ENCODE measurements at regions not wholly inside any gene's neighbourhood (a gene's known extent, or its start where the extent isn't known, plus 50 kb on each side); places are given as distances from the start of the nearest gene placed in this dataset.
"Not testable (repeated sequence)": the region's sequence is repeated elsewhere in the genome, so short reads cannot be mapped to it uniquely, and the experiment has no call there.

DNA sequence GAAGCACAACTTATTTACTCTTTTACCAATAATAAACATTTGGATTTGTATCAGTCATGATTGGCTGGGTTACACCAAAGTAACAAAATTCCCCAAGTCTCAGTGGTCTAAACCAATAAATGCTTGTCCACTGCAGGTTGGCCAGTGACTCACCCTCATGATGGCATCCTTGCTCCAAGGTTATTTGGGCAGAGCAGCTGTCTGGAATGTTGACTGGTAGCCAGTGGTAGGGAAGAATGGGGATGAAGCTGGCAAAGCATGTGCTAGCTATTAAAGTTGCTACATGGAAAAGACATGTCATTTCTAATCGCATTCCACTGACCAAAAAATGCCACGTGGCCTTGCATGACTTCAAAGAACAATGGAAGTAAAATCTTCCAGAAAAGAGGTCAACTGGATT is 1168.7 kb upstream of the CELF2 start:
- ATAC-seq, result no peak
- peaks cover 0 to 35% (median 0%) of the 10 kb centered on the region in 3 donors for H3K36me3 Mint-ChIP-seq
- DNase-seq, result no peak
- POLR2A ChIA-PET, result no interaction called here
- H3K27me3 Mint-ChIP-seq, result peaks cover 0 to 8% (median 2%) of the 10 kb centered on the region in 5 donors
- no peak overlapping the region for H3K27ac Mint-ChIP-seq
- H3K9me3 Mint-ChIP-seq, result peaks cover 17 to 48% (median 37%) of the 10 kb centered on the region in 9 donors
- H3K4me1 Mint-ChIP-seq, result no peaks in the 10 kb centered on the region
- H3K4me3 Mint-ChIP-seq, result no peak overlapping the region

DNA sequence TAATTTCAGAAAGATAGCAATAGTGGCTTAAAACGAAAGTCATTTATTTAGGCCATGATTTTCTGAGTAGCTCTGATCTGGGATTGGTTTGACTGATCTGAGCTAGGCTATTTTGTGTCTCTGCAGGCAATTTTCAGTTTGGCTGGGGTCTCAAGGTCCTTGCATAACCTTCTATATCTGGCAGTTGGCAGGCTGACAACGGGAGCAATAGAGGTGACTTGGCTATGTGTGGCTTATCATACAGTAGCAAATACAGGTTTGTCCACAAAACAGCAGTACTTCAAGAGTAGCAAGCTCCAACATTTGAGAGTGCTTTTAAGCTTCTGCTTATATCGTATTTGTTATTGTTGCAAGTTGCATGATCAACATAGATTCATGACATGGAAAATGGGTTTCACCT is 1167.3 kb upstream of the CELF2 start:
- DNase-seq (no peak), ATAC-seq (no peak)
- Mint-ChIP-seq H3K4me1 (no peaks in the 10 kb centered on the region), H3K27me3 (peaks cover 0 to 3% (median 2%) of the 10 kb centered on the region in 5 donors), H3K36me3 (peaks cover 0 to 21% (median 0%) of the 10 kb centered on the region in 3 donors), H3K9me3 (peaks cover 3 to 35% (median 22%) of the 10 kb centered on the region in 9 donors), H3K4me3 (no peak overlapping the region), H3K27ac (no peak overlapping the region)
- POLR2A ChIA-PET, result no interaction called here

DNA sequence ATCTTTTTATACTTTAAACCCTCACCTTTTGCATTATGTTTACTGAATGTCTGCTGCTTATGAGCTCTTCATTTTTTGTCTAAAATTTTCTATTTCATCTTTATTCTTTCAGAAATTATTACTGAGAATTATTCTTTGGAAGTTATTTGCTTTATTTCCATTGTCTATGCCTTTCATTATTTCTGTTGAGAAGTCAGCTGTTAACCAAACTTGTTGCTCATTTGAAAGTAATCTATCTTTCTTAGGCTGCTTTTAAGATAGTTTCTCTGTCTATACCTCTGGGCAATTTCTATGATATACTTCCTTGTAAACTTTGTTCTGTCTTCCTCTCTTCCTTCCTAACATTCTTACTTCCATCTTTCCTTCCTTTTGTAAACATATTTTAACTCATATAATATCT is 1165.9 kb upstream of the CELF2 start:
- Mint-ChIP-seq H3K36me3 (peaks cover 0 to 24% (median 0%) of the 10 kb centered on the region in 3 donors), H3K4me1 (no peaks in the 10 kb centered on the region), H3K27me3 (peaks cover 0 to under 1% (median 0%) of the 10 kb centered on the region in 5 donors), H3K4me3 (no peak overlapping the region), H3K9me3 (peaks cover 6 to 36% (median 21%) of the 10 kb centered on the region in 9 donors), H3K27ac (no peak overlapping the region)
- ATAC-seq (no peak), DNase-seq (no peak)
- POLR2A ChIA-PET, result no interaction called here

GRCh38 chr10:9853405-9854355 is 1164.0 kb upstream of the CELF2 start:
- Mint-ChIP-seq H3K4me3 (no peak overlapping the region), H3K27me3 (no peaks in the 10 kb centered on the region), H3K9me3 (peaks cover 6 to 36% (median 20%) of the 10 kb centered on the region in 9 donors), H3K36me3 (peaks cover 0 to 24% (median 0%) of the 10 kb centered on the region in 3 donors), H3K4me1 (no peaks in the 10 kb centered on the region), H3K27ac (no peak overlapping the region)
- POLR2A ChIA-PET, result no interaction called here
- DNase-seq (no peak), ATAC-seq (no peak)

DNA sequence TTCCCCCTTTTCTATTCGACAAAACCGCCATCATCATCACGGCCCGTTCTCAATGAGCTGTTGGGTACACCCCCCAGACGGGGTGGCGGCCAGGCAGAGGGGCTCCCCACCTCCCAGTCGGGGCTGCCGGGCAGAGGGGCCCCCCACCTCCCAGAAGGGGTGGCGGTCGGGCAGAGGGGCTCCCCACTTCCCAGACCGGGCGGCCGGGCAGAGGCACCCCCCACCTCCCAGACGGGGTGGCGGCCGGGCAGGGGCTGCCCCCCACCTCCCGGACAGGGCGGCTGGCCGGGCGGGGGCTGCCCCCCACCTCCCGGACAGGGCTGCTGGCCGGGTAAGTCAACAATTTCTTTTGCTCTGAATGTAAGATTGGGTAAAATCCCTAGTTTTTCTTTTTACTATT is 1162.2 kb upstream of the CELF2 start:
- H3K27me3 Mint-ChIP-seq, POLR2A ChIA-PET, H3K27ac Mint-ChIP-seq, ATAC-seq, H3K4me3 Mint-ChIP-seq, DNase-seq, H3K4me1 Mint-ChIP-seq: not testable (repeated sequence)
- H3K36me3 Mint-ChIP-seq, result peaks cover 0 to 20% (median 0%) of the 10 kb centered on the region in 3 donors
- H3K9me3 Mint-ChIP-seq, result peaks cover 6 to 36% (median 21%) of the 10 kb centered on the region in 9 donors

DNA sequence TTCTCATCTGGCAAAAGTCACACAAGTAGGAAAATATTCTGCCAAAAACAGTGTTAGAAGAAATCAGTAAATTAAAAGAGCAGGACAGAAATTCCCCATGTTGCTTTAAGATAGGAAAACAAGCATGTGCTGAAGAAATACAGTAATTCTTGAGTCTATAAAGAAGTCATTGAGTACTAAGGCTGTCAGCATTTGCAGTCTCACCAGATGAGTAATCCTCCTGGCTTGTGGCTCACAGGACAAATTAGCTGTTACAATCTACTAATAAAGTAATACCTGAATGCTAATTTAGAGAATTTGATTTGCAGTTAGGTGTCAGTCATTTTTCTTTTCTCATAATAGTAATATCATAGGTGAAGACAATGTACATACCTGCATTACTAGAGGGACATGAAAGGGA is 1158.9 kb upstream of the CELF2 start:
- POLR2A ChIA-PET, result no interaction called here
- Mint-ChIP-seq H3K4me1 (no peaks in the 10 kb centered on the region), H3K4me3 (no peak overlapping the region), H3K27me3 (peaks cover 0 to 11% (median 0%) of the 10 kb centered on the region in 5 donors), H3K36me3 (peaks cover 0 to 4% (median 0%) of the 10 kb centered on the region in 3 donors), H3K27ac (no peak overlapping the region), H3K9me3 (peaks cover 0 to 22% (median 5%) of the 10 kb centered on the region in 9 donors)
- DNase-seq, result no peak
- no peak for ATAC-seq

- DNase-seq, result no peak
- no peak overlapping the region for H3K4me3 Mint-ChIP-seq
- no peak overlapping the region for H3K27ac Mint-ChIP-seq
- H3K4me1 Mint-ChIP-seq, result no peaks in the 10 kb centered on the region
- no peak for ATAC-seq
- POLR2A ChIA-PET, result no interaction called here
- H3K9me3 Mint-ChIP-seq, result peaks cover 0 to 22% (median 5%) of the 10 kb centered on the region in 9 donors
- H3K36me3 Mint-ChIP-seq, result peaks cover 0 to 4% (median 0%) of the 10 kb centered on the region in 3 donors
- H3K27me3 Mint-ChIP-seq, result peaks cover 0 to 11% (median 0%) of the 10 kb centered on the region in 5 donors
Measured at GRCh38 chr10:9860045-9860444, 1157.6 kb upstream of the CELF2 start.

- POLR2A ChIA-PET, result no interaction called here
- H3K9me3 Mint-ChIP-seq, result peaks cover 0 to 22% (median 0%) of the 10 kb centered on the region in 9 donors
- H3K27ac Mint-ChIP-seq, result no peak overlapping the region
- peaks cover 0 to 21% (median 7%) of the 10 kb centered on the region in 5 donors for H3K27me3 Mint-ChIP-seq
- no peaks in the 10 kb centered on the region for H3K4me1 Mint-ChIP-seq
- no peak for ATAC-seq
- no peaks in the 10 kb centered on the region for H3K36me3 Mint-ChIP-seq
- no peak for DNase-seq
- no peak overlapping the region for H3K4me3 Mint-ChIP-seq
Measured at GRCh38 chr10:9863559-9864121, 1154.0 kb upstream of the CELF2 start.

- ATAC-seq (no peak), DNase-seq (no peak)
- H3K4me3 Mint-ChIP-seq, result no peak overlapping the region
- no peaks in the 10 kb centered on the region for H3K4me1 Mint-ChIP-seq
- no peaks in the 10 kb centered on the region for H3K9me3 Mint-ChIP-seq
- H3K27me3 Mint-ChIP-seq, result peaks cover 0 to 11% (median 6%) of the 10 kb centered on the region in 5 donors
- no peaks in the 10 kb centered on the region for H3K36me3 Mint-ChIP-seq
- POLR2A ChIA-PET, result no interaction called here
- H3K27ac Mint-ChIP-seq, result no peak overlapping the region
Measured at GRCh38 chr10:9868499-9868898, 1149.2 kb upstream of the CELF2 start.

- Mint-ChIP-seq H3K4me3 (no peak overlapping the region), H3K36me3 (no peaks in the 10 kb centered on the region), H3K27me3 (peaks cover 0 to 10% (median 6%) of the 10 kb centered on the region in 5 donors), H3K4me1 (no peaks in the 10 kb centered on the region), H3K9me3 (no peaks in the 10 kb centered on the region), H3K27ac (no peak overlapping the region)
- DNase-seq, result no peak
- POLR2A ChIA-PET, result no interaction called here
- no peak for ATAC-seq
Measured at GRCh38 chr10:9869205-9869604, 1148.5 kb upstream of the CELF2 start.

DNA sequence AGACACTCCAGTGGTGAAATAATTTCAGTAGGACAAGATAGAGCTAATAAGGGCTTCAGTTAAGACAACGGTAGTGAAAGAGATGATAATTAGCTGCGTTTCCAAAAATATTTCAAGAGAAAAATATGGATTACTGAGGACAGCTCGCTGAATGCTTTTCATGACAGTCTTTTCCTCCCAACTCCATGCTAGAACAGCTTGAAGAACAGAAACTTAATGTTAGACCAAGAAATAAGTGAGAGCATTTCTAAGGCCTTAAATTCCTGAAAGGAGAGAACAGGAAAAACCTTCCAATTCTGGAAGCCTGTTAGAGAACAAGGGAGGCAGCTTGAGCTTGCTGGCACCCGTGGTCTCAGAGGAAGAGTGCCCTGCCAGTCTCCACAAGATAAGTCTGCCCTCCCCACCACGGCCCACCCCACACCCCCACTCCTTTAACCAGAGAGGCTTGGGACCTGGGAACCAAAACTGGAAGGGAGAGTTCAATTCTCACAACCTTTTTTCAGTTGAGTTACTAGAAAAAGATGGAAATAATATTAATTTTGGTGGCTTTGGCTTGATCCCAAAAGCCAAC is 1148.0 kb upstream of the CELF2 start:
- Mint-ChIP-seq H3K4me3 (no peak overlapping the region), H3K27me3 (peaks cover 0 to 10% (median 6%) of the 10 kb centered on the region in 5 donors), H3K9me3 (no peaks in the 10 kb centered on the region), H3K36me3 (no peaks in the 10 kb centered on the region), H3K4me1 (no peaks in the 10 kb centered on the region), H3K27ac (no peak overlapping the region)
- ATAC-seq, result no peak
- POLR2A ChIA-PET, result no interaction called here
- no peak for DNase-seq

- Mint-ChIP-seq H3K27ac (no peak overlapping the region), H3K4me1 (no peaks in the 10 kb centered on the region), H3K4me3 (no peak overlapping the region)
Measured at GRCh38 chr10:9875353-9875752, 1142.3 kb upstream of the CELF2 start.

DNA sequence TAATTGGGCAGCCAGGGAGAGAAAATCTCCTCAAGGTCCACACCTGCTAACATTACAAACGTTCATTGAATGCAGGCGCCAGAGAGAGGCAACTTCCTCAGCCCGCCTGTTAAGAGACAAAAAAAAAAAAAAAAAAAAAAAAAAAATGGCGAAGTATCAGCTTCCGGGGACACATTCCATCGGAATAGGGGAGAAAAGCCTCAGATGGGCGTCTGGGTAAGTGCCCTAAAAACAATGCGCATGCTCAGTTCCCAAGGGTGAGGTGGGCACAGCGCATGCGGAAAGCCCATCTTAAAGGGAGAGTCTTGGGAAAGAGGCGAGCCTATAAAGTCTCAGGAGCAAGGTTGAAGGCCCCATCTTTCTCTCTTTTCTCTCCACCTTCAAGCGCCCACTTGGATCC is 1139.7 kb upstream of the CELF2 start:
- Mint-ChIP-seq H3K4me3 (no peak overlapping the region), H3K9me3 (peaks cover 0 to 4% (median 0%) of the 10 kb centered on the region in 9 donors), H3K36me3 (no peaks in the 10 kb centered on the region), H3K4me1 (no peaks in the 10 kb centered on the region), H3K27ac (no peak overlapping the region), H3K27me3 (no peaks in the 10 kb centered on the region)
- DNase-seq, result no peak
- ATAC-seq, result no peak
- POLR2A ChIA-PET, result no interaction called here

More at GRCh38 chr10:9875353-9875752, 1142.3 kb upstream of the CELF2 start:
- POLR2A ChIA-PET, result no interaction called here
- Mint-ChIP-seq H3K27me3 (no peaks in the 10 kb centered on the region), H3K36me3 (no peaks in the 10 kb centered on the region), H3K9me3 (no peaks in the 10 kb centered on the region)
- DNase-seq (no peak), ATAC-seq (no peak)

All from naive thymus-derived CD8-positive, alpha-beta T cell (primary cell).